Esophagus squamous epithelium (tissue), 4 donors: ENCODE measurements at regions not wholly inside any gene's neighbourhood (a gene's known extent, or its start where the extent isn't known, plus 50 kb on each side); places are given as distances from the start of the nearest gene placed in this dataset.

Experiments
- POLR2A ChIP-seq, 4 donors: fragments of 450-650 bp; IDR thresholded peaks; one replicate each; pipeline ENCODE4 v1.6.1; 2017; ENCODE audit warnings: antibody characterized with exemption in 4 of 4, mild to moderate bottlenecking in 4 of 4, moderate library complexity in 3 of 4
- TF ChIP-seq, protein P1 (sequence below), 6 experiments: fragments of 450-650 bp in 4 of 6; fragments of 200-600 bp in 2 of 6; sonication (generic) in 2 of 6; IDR thresholded peaks; one replicate each; pipeline ENCODE4 v1.5.1; 2016 to 2019; ENCODE audit warnings: antibody characterized with exemption in 6 of 6, mild to moderate bottlenecking in 4 of 6, moderate library complexity in 4 of 6

DNA sequence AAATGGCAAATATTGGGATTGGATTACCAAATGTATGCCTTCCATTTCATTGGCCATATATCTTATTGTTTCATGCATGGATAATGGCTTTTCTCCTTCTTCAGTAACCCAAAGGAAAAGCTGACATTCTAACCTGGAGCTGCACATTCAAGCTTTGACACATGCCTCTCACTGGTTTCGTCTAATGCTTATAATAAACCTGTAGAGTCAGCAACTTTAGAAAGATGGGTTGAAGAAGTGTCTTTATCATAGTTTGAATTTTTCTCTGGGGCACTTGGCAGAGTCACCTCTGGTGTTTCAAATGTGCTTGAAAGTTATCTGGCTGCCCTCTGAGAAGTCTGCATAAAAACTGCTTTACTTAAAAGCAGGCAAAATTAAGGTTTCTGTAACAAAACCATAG lies 55.4 kb upstream of the GOLGA8A start:
- TF ChIP-seq, protein P1, sequence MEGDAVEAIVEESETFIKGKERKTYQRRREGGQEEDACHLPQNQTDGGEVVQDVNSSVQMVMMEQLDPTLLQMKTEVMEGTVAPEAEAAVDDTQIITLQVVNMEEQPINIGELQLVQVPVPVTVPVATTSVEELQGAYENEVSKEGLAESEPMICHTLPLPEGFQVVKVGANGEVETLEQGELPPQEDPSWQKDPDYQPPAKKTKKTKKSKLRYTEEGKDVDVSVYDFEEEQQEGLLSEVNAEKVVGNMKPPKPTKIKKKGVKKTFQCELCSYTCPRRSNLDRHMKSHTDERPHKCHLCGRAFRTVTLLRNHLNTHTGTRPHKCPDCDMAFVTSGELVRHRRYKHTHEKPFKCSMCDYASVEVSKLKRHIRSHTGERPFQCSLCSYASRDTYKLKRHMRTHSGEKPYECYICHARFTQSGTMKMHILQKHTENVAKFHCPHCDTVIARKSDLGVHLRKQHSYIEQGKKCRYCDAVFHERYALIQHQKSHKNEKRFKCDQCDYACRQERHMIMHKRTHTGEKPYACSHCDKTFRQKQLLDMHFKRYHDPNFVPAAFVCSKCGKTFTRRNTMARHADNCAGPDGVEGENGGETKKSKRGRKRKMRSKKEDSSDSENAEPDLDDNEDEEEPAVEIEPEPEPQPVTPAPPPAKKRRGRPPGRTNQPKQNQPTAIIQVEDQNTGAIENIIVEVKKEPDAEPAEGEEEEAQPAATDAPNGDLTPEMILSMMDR (IDR thresholded peaks at IDR 0.05), result no peak
- no peak for TF ChIP-seq POLR2A (IDR thresholded peaks at IDR 0.05)
